NCI-H345 (cell line): ENCODE measurements at regions not wholly inside any gene's neighbourhood (a gene's known extent, or its start where the extent isn't known, plus 50 kb on each side); places are given as distances from the start of the nearest gene placed in this dataset.

Source experiments
- DNase-seq: peaks from one replicate; lab custom pipeline; 2025; lab: John Stamatoyannopoulos, UW

DNA sequence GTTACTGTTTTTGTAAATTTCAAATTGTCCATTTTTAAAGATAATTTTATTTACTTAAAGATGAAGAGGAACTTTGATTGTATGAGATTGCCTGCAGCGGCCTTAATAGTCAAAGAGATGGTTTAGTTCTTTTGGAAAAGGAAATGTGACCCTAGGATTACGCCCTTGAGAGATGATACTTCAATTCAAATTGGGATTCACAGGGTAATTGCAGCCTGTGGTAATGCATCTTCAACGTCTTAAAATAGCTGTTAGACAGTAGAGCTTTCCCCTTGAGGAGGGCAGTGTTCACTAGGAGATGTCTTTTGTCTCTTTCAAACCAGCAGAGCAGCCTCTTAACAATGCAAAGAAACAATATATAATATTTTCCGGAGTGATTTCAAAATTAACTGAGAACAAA, 127.1 kb downstream of the TAF11L14 start:
- no peak for DNase-seq

GRCh38 chr5:17763301-17763700, 129.0 kb downstream of the TAF11L14 start:
- DNase-seq = no peak

DNA sequence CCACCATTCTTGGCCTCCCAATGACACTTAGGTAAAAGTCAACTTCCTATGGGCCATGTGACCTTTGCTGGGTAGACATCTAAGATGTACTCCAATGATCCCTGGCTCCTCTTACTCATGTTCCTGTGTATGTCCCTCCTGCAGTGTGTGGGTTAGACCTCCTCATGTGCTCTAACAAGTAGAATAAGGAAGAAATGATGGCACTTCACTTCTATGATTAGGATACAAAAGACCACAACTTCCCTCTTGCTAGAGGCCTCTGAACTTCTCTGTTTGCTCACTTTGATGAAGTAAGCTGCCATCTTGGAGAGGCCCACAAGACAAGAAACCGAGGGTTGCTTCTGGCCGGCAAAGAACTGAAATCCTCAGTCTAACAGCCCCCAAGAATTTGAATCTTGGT, 131.8 kb downstream of the TAF11L14 start:
- no peak for DNase-seq

- no peak for DNase-seq
These were observed 135.0 kb downstream of the TAF11L14 start for GRCh38 chr5:17769277-17769676.

- DNase-seq = no peak
These were observed 138.0 kb downstream of the TAF11L14 start for GRCh38 chr5:17772232-17772631.

GRCh38 chr5:17785774-17786173, 151.5 kb downstream of the TAF11L14 start:
- DNase-seq = no peak

DNA sequence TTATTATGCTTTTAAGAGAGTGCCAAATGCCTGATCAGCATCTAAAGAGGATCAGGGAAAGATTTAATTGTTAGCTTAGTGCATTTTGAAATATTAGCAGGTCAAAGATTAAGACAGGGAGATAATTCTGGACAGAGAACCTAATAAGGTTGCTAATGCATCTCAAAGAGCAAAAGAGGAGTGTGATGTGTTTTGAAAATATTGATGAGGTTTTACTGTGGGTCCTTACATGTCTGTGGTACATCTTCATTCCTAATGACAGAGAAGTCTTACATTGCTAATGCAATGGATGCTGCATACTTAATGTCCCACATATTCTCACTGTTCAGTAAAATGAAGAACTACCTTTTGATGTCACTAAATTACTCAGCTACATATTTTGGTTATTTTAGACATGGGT, 154.1 kb downstream of the TAF11L14 start:
- no peak for DNase-seq

GRCh38 chr5:17794201-17794600, 159.9 kb downstream of the TAF11L14 start:
- no peak for DNase-seq

GRCh38 chr5:17794815-17795214, 160.6 kb downstream of the TAF11L14 start:
- DNase-seq = no peak

DNA sequence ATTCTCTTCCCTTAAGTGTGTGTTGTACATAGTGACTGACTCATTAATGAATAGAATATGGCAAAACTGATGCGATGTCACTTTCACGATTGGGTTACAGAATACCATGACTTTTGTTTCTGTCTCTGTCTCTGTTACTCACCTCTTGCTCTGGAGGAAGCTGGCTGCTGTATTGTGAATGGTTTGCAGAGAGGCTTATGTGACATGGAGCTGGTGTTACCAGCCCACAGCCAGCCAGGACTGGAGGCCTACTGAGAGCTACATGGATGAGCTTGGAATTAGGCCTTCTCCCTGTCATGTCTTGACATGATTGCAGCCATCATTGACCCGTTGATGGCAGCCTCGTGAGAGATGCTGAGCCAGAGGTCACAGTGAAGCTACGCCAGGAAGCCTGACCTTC, 161.9 kb downstream of the TAF11L14 start:
- DNase-seq = no peak

DNA sequence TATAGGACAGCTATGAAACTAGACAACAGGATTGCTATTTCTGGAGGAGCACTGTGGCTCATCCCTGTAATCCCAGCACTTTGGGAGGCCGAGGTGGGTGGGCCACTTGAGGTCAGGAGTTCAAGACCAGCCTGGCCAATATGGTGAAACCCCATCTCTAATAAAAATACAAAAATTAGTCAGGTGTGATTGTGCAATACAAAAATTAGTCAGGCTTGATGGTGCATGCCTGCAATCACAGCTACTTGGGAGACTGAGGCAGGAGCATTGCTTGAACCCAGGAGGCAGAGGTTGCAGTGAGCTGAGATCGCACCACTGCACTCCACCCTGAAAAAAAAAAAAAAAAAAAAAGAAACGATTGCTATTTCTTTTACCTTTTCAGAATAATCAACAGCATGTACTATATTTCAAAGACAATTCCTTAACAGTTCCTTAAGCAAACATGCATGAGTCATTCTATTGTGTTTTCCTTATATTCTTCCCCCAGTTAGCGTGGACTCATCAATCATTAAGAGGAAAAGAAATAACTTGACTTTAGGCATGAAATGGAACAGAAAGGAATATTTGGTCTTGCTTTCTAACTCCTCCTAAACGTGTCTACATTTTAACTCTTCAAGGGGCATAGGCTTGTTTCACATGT, 162.6 kb downstream of the TAF11L14 start:
- DNase-seq = no peak

DNA sequence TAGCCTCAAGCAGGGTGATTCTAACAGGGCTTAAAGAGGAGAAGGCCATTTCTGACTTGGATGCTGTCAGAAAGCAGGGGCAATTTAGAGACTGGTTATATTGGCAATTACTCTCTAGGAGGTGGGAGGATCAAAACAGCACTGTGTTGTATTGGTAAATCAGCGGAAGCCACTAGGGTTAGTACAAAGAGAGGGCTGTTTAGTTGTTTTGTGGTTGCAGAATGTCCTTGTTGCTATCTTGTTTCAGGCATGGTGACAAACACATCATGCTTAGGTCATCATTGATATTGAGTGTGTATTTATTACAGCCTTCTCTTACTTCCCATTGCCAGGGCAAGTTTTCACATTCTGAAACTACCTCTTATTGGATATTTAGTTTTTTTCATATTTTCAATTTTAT, 165.3 kb downstream of the TAF11L14 start:
- DNase-seq = no peak

GRCh38 chr5:17801595-17801994, 167.3 kb downstream of the TAF11L14 start:
- DNase-seq = peak; percentile 21

GRCh38 chr5:17802256-17802655, 168.0 kb downstream of the TAF11L14 start:
- DNase-seq = peak; percentile 51

DNA sequence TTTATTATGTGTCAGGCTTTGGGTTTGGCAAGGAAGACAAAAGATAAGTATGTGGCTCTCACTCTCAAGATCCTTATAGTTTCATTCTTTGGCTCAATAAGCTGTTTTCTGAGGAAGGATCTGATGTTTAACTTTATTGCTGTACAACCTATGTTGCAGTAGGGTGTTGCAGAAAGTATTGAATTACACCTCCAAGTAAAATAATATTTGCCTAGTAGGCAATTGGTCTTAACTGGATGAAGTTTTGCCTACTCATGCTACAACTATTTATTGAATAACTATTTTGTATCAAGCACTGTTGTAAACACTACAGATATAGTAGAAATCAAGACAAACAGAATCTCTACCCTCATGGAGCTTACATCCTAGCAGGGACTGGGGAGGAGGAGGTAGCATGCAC, 169.7 kb downstream of the TAF11L14 start:
- no peak for DNase-seq

GRCh38 chr5:17805227-17805825, 171.1 kb downstream of the TAF11L14 start:
- DNase-seq = no peak

- DNase-seq = peak; percentile 16
These were observed 172.7 kb downstream of the TAF11L14 start for GRCh38 chr5:17806818-17807468.

DNA sequence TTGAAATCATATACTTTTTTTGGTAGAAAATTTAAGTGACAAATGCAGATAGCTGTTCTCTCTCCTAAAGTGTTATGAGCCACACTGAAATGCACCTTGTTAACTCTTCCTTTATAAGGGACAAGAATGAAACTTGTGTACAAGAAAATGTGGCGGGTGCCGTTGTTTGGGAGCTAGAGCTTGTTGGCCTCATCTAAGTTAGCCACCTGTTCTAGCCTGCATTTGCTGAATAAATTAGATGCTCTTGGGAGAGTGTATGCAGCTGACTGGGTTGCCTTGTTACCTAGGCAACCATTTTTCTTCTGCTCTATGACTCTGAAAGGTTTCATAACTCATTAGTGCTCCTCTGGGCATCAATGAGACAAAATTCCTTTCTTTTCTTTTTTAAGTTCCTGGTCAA, 174.3 kb downstream of the TAF11L14 start:
- DNase-seq = peak; percentile 29

- DNase-seq = no peak
These were observed 176.5 kb downstream of the TAF11L14 start for GRCh38 chr5:17810734-17811133.

- no peak for DNase-seq
These were observed 179.0 kb downstream of the TAF11L14 start for GRCh38 chr5:17813214-17813613.

- no peak for DNase-seq
These were observed 182.2 kb downstream of the TAF11L14 start for GRCh38 chr5:17816505-17816904.

- DNase-seq = no peak
These were observed 182.7 kb downstream of the TAF11L14 start for GRCh38 chr5:17816944-17817343.

- DNase-seq = no peak
These were observed 183.7 kb downstream of the TAF11L14 start for GRCh38 chr5:17817990-17818389.

DNA sequence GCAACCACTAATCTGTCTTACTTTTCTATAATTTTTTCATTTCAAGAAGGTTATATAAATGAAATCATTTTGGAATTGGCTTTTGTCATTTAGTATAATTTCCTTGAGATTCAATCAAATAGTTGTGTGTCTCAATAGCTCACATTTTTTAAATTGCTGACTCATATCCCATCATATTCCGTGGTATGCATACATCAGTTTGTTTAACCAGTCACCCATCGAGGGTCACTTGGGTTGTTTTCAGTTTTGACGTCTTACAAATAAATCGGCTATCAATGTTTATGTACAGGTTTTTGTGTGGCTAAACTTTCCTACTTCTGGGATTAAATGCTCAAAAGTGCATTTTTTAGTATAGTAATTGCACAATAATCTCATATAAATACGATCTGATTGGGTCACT, 185.5 kb downstream of the TAF11L14 start:
- DNase-seq = no peak
